B cell (primary cell): ENCODE measurements at regions not wholly inside any gene's neighbourhood (a gene's known extent, or its start where the extent isn't known, plus 50 kb on each side); places are given as distances from the start of the nearest gene placed in this dataset.

Source experiments
- ATAC-seq: fragments of 200-7000 bp; cut with Tn5 transposase; one replicate; pipeline ENCODE4 v1.10.0; 2021; ENCODE audit warnings: low read depth, mild to moderate bottlenecking, moderate number of reproducible peaks, moderate library complexity
- CTCF ChIA-PET: fragments of 350-600 bp; sonication (Branson Sonifier 250); formaldehyde crosslinking; loops from one replicate; lab custom pipeline; 2021; ENCODE audit warnings: antibody characterized with exemption, inconsistent platforms; lab: Charles Lee
- POLR2A ChIA-PET: fragments of 350-600 bp; sonication (Branson Sonifier 250); formaldehyde crosslinking; loops from one replicate; lab custom pipeline; 2021; ENCODE audit warnings: antibody characterized with exemption; lab: Charles Lee
- DNase-seq: peaks from one replicate; pipeline ENCODE4 v3.0.0; 2013
- H2AFZ ChIP-seq: 2 replicates; pipeline ENCODE4 v1.6.1; 2012; ENCODE audit warnings: mild to moderate bottlenecking, low read depth, low read length; ENCODE audit not compliant: insufficient read depth, poor library complexity, severe bottlenecking
- H3K27ac ChIP-seq, 2 donors: 1 replicate in 1 of 2; 2 replicates in 1 of 2; pipeline ENCODE4 v1.5.1; 2012 to 2013; ENCODE audit warnings: low read length in 2 of 2, mild to moderate bottlenecking in 2 of 2, moderate library complexity in 1 of 2
- H3K27me3 ChIP-seq, 4 experiments: fragments of 200-600 bp in 1 of 4; sonication (generic) in 1 of 4; replicated peaks in 1 of 4; 1 replicate in 2 of 4; 2 replicates in 2 of 4; pipeline versions ENCODE4 v1.6.1 to v1.7.0; 2013 to 2016; ENCODE audit warnings: low read length in 3 of 4, mild to moderate bottlenecking in 2 of 4, mixed read lengths in 1 of 4, moderate library complexity in 1 of 4; ENCODE audit not compliant: insufficient read depth in 4 of 4, control insufficient read depth in 3 of 4; ENCODE audit errors: control extremely low read depth in 1 of 4
- H3K36me3 ChIP-seq, 2 experiments: replicated peaks in 1 of 2; 1 replicate in 1 of 2; 2 replicates in 1 of 2; pipeline versions ENCODE4 v1.6.1 to v1.7.1; 2013; ENCODE audit warnings: low read length in 1 of 2; ENCODE audit not compliant: insufficient read depth in 2 of 2, control insufficient read depth in 1 of 2; ENCODE audit errors: control extremely low read depth in 1 of 2, extremely low read depth in 1 of 2
- H3K4me1 ChIP-seq, 2 donors: fragments of 200-600 bp in 1 of 2; sonication (generic) in 1 of 2; 1 replicate in 1 of 2; 2 replicates in 1 of 2; pipeline versions ENCODE4 v1.5.1 to v1.6.1; 2013 to 2017; ENCODE audit warnings: low read length in 2 of 2; ENCODE audit not compliant: control insufficient read depth in 2 of 2, insufficient read depth in 2 of 2
- H3K4me2 ChIP-seq: replicated peaks from 2 replicates; pipeline ENCODE3; 2012; ENCODE audit warnings: mild to moderate bottlenecking, low read depth, low read length; ENCODE audit not compliant: poor library complexity, severe bottlenecking
- H3K4me3 ChIP-seq, 5 experiments: fragments of 200-600 bp in 1 of 5; sonication (generic) in 1 of 5; 1 replicate in 3 of 5; 2 replicates in 2 of 5; pipeline versions ENCODE4 v1.5.1 to v1.7.0; 2011 to 2016; ENCODE audit warnings: low read length in 4 of 5, mild to moderate bottlenecking in 4 of 5, low read depth in 2 of 5, control low read depth in 1 of 5, moderate library complexity in 1 of 5; ENCODE audit not compliant: insufficient read depth in 1 of 5; ENCODE audit errors: control extremely low read depth in 1 of 5, extremely low read depth in 1 of 5
- H3K79me2 ChIP-seq: fragments of 200-600 bp; sonication (generic); one replicate; pipeline ENCODE4 v1.6.0; 2016; ENCODE audit warnings: low read length; ENCODE audit not compliant: control insufficient read depth, insufficient read depth
- H3K9ac ChIP-seq: fragments of 200-600 bp; sonication (generic); 2 replicates; pipeline ENCODE4 v1.6.1; 2017; ENCODE audit warnings: mild to moderate bottlenecking, low read length, moderate library complexity
- H3K9me3 ChIP-seq, 3 donors: one replicate each; pipeline versions ENCODE4 v1.6.1 to v1.7.1; 2013; ENCODE audit warnings: low read length in 2 of 3; ENCODE audit not compliant: control insufficient read depth in 2 of 3, insufficient read depth in 1 of 3; ENCODE audit errors: control extremely low read depth in 1 of 3
- H4K20me1 ChIP-seq: 2 replicates; pipeline ENCODE4 v1.6.0; 2012; ENCODE audit warnings: mild to moderate bottlenecking, low read length; ENCODE audit not compliant: insufficient read depth, control insufficient read depth, poor library complexity, severe bottlenecking
- H3K27ac Mint-ChIP-seq: one replicate; pipeline ENCODE4 v1.8.0; 2021; ENCODE audit warnings: mixed read lengths
- H3K27me3 Mint-ChIP-seq: one replicate; pipeline ENCODE4 v1.8.0; 2021; ENCODE audit warnings: mixed read lengths
- H3K4me1 Mint-ChIP-seq: one replicate; pipeline ENCODE4 v1.8.0; 2021; ENCODE audit warnings: mixed read lengths
- H3K4me3 Mint-ChIP-seq: one replicate; pipeline ENCODE4 v1.8.0; 2021; ENCODE audit warnings: mixed read lengths
- H3K9me3 Mint-ChIP-seq: one replicate; pipeline ENCODE4 v1.8.0; 2022; ENCODE audit warnings: mixed read lengths; ENCODE audit not compliant: insufficient read depth
- EZH2 ChIP-seq: IDR thresholded peaks from 2 replicates; pipeline ENCODE4 v1.6.1; 2012; ENCODE audit warnings: borderline replicate concordance, low read depth, mild to moderate bottlenecking, moderate library complexity, low read length; ENCODE audit not compliant: insufficient read depth, poor library complexity, severe bottlenecking
- WGBS: methylation state at CpG from one replicate; pipeline ENCODE4 v1.1.5; 2013; ENCODE audit warnings: missing lambda C conversion rate; ENCODE audit not compliant: insufficient coverage; 5-methylcytosine and 5-hydroxymethylcytosine counted together
- intact Hi-C: fragments of 100-400 bp; cut with micrococcal nuclease; formaldehyde crosslinking; loops from one replicate; pipeline ENCODE4 v1.10.0; 2022
- TF ChIP-seq, protein P1 (sequence below): fragments of 200-600 bp; IDR thresholded peaks from one replicate; pipeline ENCODE4 v1.8.0; 2022; ENCODE audit warnings: antibody characterized with exemption, mild to moderate bottlenecking

DNA sequence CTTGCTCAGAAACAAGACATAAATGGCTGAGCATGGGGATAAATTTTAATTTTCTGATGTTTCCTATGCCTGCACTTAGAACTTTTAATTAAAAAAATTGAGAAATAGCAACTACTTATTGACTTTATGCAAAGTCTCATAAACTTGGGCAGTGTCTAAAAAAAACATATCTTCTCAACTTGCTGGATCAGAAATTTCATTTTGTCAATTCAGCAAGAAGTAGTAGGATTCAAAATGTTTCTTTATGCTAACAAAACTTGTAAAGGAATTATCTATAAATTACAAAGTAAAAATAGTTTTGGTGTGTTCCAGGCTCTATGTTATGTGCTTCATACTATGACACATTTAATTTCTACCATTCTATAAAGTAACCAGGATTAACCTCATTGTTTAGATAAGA is 562.2 kb upstream of the IMPG1 start:
- H3K9ac ChIP-seq, result no peak overlapping the region
- DNase-seq, result no peak
- intact Hi-C loops, result no loop called here
- ATAC-seq, result no peak
- H2AFZ ChIP-seq, result no peak overlapping the region
- H3K4me1 ChIP-seq, result no peaks in the 10 kb centered on the region
- ChIA-PET POLR2A (no interaction called here), CTCF (no interaction called here)
- Mint-ChIP-seq H3K27me3 (no peaks in the 10 kb centered on the region), H3K27ac (no peak overlapping the region), H3K4me1 (no peaks in the 10 kb centered on the region), H3K9me3 (peaks cover 1% of the 10 kb centered on the region), H3K4me3 (no peak overlapping the region)
- H3K27me3 ChIP-seq, result no peaks in the 10 kb centered on the region
- H3K27ac ChIP-seq, result no peak overlapping the region
- H4K20me1 ChIP-seq, result no peaks in the 10 kb centered on the region
- no peaks in the 10 kb centered on the region for H3K79me2 ChIP-seq
- no peak overlapping the region for H3K4me2 ChIP-seq
- H3K4me3 ChIP-seq, result no peak overlapping the region
- H3K36me3 ChIP-seq, result no peaks in the 10 kb centered on the region
- no peak for TF ChIP-seq EZH2
- TF ChIP-seq, protein P1, sequence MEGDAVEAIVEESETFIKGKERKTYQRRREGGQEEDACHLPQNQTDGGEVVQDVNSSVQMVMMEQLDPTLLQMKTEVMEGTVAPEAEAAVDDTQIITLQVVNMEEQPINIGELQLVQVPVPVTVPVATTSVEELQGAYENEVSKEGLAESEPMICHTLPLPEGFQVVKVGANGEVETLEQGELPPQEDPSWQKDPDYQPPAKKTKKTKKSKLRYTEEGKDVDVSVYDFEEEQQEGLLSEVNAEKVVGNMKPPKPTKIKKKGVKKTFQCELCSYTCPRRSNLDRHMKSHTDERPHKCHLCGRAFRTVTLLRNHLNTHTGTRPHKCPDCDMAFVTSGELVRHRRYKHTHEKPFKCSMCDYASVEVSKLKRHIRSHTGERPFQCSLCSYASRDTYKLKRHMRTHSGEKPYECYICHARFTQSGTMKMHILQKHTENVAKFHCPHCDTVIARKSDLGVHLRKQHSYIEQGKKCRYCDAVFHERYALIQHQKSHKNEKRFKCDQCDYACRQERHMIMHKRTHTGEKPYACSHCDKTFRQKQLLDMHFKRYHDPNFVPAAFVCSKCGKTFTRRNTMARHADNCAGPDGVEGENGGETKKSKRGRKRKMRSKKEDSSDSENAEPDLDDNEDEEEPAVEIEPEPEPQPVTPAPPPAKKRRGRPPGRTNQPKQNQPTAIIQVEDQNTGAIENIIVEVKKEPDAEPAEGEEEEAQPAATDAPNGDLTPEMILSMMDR, result no peak
- H3K9me3 ChIP-seq, result peaks cover 0 to 15% (median 0%) of the 10 kb centered on the region in 3 donors

DNA sequence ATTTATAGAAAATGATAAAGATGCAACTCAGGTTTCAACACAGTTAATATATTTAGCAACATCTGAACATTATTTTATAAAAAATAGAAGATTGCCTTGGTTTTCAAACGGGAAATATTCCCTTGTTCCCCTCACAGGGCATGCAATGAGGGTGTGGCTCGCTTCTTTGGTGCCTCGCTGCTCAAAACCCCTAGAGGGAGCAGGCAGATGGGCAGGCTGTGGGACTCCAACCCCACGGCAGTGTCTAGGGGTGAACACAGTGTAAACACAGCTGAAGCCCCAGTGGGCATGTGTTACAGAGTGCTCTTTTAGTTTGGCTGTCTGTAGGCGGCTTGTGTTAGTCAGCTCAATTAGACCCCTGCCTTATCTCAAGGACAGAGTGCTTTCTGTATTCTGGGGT is 560.8 kb upstream of the IMPG1 start:
- intact Hi-C loops, result no loop called here
- POLR2A ChIA-PET, result no interaction called here
- Histone ChIP-seq H3K4me3 (no peak overlapping the region), H2AFZ (no peak overlapping the region), H3K27me3 (no peaks in the 10 kb centered on the region), H3K4me1 (no peaks in the 10 kb centered on the region), H3K27ac (no peak overlapping the region), H3K4me2 (no peak overlapping the region), H3K36me3 (no peaks in the 10 kb centered on the region), H4K20me1 (no peaks in the 10 kb centered on the region), H3K9me3 (peaks cover 0 to 28% (median 0%) of the 10 kb centered on the region in 3 donors), H3K9ac (no peak overlapping the region), H3K79me2 (no peaks in the 10 kb centered on the region)
- TF ChIP-seq, protein P1, result no peak
- no peak for TF ChIP-seq EZH2
- H3K27ac Mint-ChIP-seq, result no peak overlapping the region
- H3K4me3 Mint-ChIP-seq, result no peak overlapping the region
- DNase-seq, result no peak
- H3K9me3 Mint-ChIP-seq, result no peaks in the 10 kb centered on the region
- H3K4me1 Mint-ChIP-seq, result no peaks in the 10 kb centered on the region
- CTCF ChIA-PET, result no interaction called here
- no peak for ATAC-seq
- no peaks in the 10 kb centered on the region for H3K27me3 Mint-ChIP-seq
- 88% methylated on average over 2 of the region's 5 CpGs for WGBS
